ENCODE measurements at regions not wholly inside any gene's neighbourhood (a gene's known extent, or its start where the extent isn't known, plus 50 kb on each side); places are given as distances from the start of the nearest gene placed in this dataset.

GRCh38 chr9:134980516-134980915 lies 62.8 kb upstream of the FCN1 start:
- TF ChIP-seq POLR2A (IDR thresholded peaks at IDR 0.05): no peak
- TF ChIP-seq CTCF (IDR thresholded peaks at IDR 0.05): no peak
